A549 (cell line): ENCODE measurements at regions not wholly inside any gene's neighbourhood (a gene's known extent, or its start where the extent isn't known, plus 50 kb on each side); places are given as distances from the start of the nearest gene placed in this dataset.

Experiments
- ATAC-seq, 2 experiments: fragments of 200-7000 bp in 1 of 2; fragments of >200 bp in 1 of 2; cut with Nextera tagmentation in 1 of 2; cut with Tn5 transposase in 1 of 2; 3 replicates each; pipeline versions ENCODE4 v1.8.0 to v1.9.1; 2018 to 2020; ENCODE audit warnings: mild to moderate bottlenecking in 1 of 2, moderate library complexity in 1 of 2
- CTCF ChIA-PET: fragments of 300-600 bp; sonication (Branson Sonifier 250); formaldehyde crosslinking; extraction: SDS; loops from one replicate; lab custom pipeline; 2021; ENCODE audit warnings: antibody characterized with exemption, inconsistent platforms; lab: Yijun Ruan, JAX
- POLR2A ChIA-PET: fragments of 350-600 bp; formaldehyde crosslinking; extraction: SDS; loops from one replicate; lab custom pipeline; 2021; ENCODE audit warnings: antibody characterized with exemption, inconsistent platforms; lab: Yijun Ruan, JAX
- DNase-seq, 2 experiments: peaks; one replicate each; pipeline versions ENCODE4 v3.0.0 to v3.0.0-alpha.2; 2011 to 2016; ENCODE audit warnings: low read depth in 1 of 2, low spot score in 1 of 2
- FAIRE-seq: peaks from 2 replicates; lab custom pipeline; 2011; peaks lifted over from hg19 to GRCh38; lab: Jason Lieb, UNC
- H3K27ac ChIP-seq, 2 experiments: fragments of >200 bp; sonication (Bioruptor Twin); formaldehyde crosslinking; 3 replicates each; pipeline ENCODE4 v1.5.1; 2016 to 2017
- H3K4me1 ChIP-seq: fragments of >200 bp; sonication (Bioruptor Twin); formaldehyde crosslinking; 3 replicates; pipeline ENCODE4 v1.6.1; 2016
- H3K4me2 ChIP-seq: fragments of >200 bp; sonication (Bioruptor Twin); formaldehyde crosslinking; 3 replicates; pipeline ENCODE4 v1.6.1; 2016
- H3K4me3 ChIP-seq: fragments of >200 bp; sonication (Bioruptor Twin); formaldehyde crosslinking; 3 replicates; pipeline ENCODE4 v1.5.1; 2016
- H3K9me3 ChIP-seq: fragments of >200 bp; sonication (Bioruptor Twin); formaldehyde crosslinking; 3 replicates; pipeline ENCODE4 v1.6.1; 2016
- CHD4 ChIP-seq: fragments of 200-600 bp; sonication (generic); IDR thresholded peaks from 2 replicates; pipeline ENCODE4 v1.6.1; 2016; ENCODE audit warnings: antibody characterized with exemption, mild to moderate bottlenecking, borderline replicate concordance
- FOSL2 ChIP-seq, 2 experiments: fragments of 450-650 bp in 1 of 2; fragments of >200 bp in 1 of 2; sonication (Bioruptor Twin) in 1 of 2; formaldehyde crosslinking; IDR thresholded peaks; 2 replicates each; pipeline versions ENCODE4 v1.5.0 to v1.6.1; 2016 to 2020; ENCODE audit warnings: mild to moderate bottlenecking in 1 of 2, moderate library complexity in 1 of 2
- HDAC2 ChIP-seq: fragments of 200-600 bp; sonication (generic); IDR thresholded peaks from 2 replicates; pipeline ENCODE4 v1.6.1; 2016
- HES2 ChIP-seq: fragments of >200 bp; sonication (Bioruptor Twin); formaldehyde crosslinking; IDR thresholded peaks from 2 replicates; pipeline ENCODE4 v1.6.1; 2016
- HOXB5 ChIP-seq: fragments of 250-450 bp; sonication (Bioruptor Pico); IDR thresholded peaks from 2 replicates; pipeline ENCODE4 v1.5.0; 2020; ENCODE audit warnings: mild to moderate bottlenecking, moderate library complexity
- JUNB ChIP-seq: fragments of >200 bp; sonication (Bioruptor Twin); formaldehyde crosslinking; IDR thresholded peaks from 2 replicates; pipeline ENCODE4 v1.6.1; 2016
- MAX ChIP-seq: IDR thresholded peaks from 2 replicates; pipeline ENCODE4 v1.6.1; 2012
- MYC ChIP-seq: IDR thresholded peaks from 2 replicates; pipeline ENCODE4 v1.6.1; 2012; ENCODE audit warnings: mild to moderate bottlenecking, inconsistent platforms, low read length, improper control_type of control experiment, borderline replicate concordance
- PHF8 ChIP-seq: fragments of 200-600 bp; sonication (generic); IDR thresholded peaks from 2 replicates; pipeline ENCODE4 v1.6.1; 2016; ENCODE audit warnings: low read depth, mild to moderate bottlenecking, antibody characterized with exemption, moderate library complexity, borderline replicate concordance
- WGBS: methylation state at CpG from one replicate; pipeline ENCODE4 v1.1.6; 2017; ENCODE audit errors: missing lambda C conversion rate; 5-methylcytosine and 5-hydroxymethylcytosine counted together
- small RNA-seq, 6 experiments: library from RNA; depleted of rRNA; stranded (forward); fragments of <200 nt; gene quantifications; one replicate each; pipeline ENCODE3, GENCODE V24; 2012

GRCh38 chr4:182193311-182193710 lies 49.9 kb upstream of the TENM3 start:
- ChIA-PET CTCF (no interaction called here), POLR2A (no interaction called here)
- no peak for TF ChIP-seq MAX
- no peak for TF ChIP-seq HOXB5 (CRISPR knock-in tag)
- TF ChIP-seq MYC = no peak
- TF ChIP-seq HDAC2 = no peak
- no peak for TF ChIP-seq HES2
- TF ChIP-seq PHF8 = no peak
- TF ChIP-seq JUNB = no peak
- no peak for TF ChIP-seq FOSL2 (IDR thresholded peaks at IDR 0.05)
- TF ChIP-seq FOSL2 (CRISPR knock-in tag; IDR thresholded peaks at IDR 0.05) = no peak
- no peak for TF ChIP-seq CHD4
- Histone ChIP-seq H3K27ac (no peak overlapping the region), H3K4me1 (0 out of 3 replicates have a peak, but pooled peaks cover 10% of the 10 kb centered on the region), H3K9me3 (no peaks in the 10 kb centered on the region), H3K4me2 (no peak overlapping the region), H3K4me3 (no peak overlapping the region)
- FAIRE-seq (no peak), DNase-seq (no peak), ATAC-seq (no peak)
- 63% methylated on average over 8 of the region's 8 CpGs for WGBS

Small RNA genes lying in the stretch of these regions (small RNA-seq; reads per million reads assigned to genes)
- gene AC018710.1 = 0 reads per million in 6 experiments
- 0 reads per million in 6 experiments for gene AC019235.1
- gene MIR1305 = 0 to 5.5 (median 0.50) reads per million in 6 experiments
- gene RF00571 = 0 reads per million in 6 experiments
- 0 reads per million in 6 experiments for gene RN7SKP13
- gene RNA5SP173 = 0 reads per million in 6 experiments
- 0 to 14.2 (median 0.31) reads per million in 6 experiments for gene RNU1-45P
